HG03521 (cell line): ENCODE measurements at regions not wholly inside any gene's neighbourhood (a gene's known extent, or its start where the extent isn't known, plus 50 kb on each side); places are given as distances from the start of the nearest gene placed in this dataset.
"Not testable (repeated sequence)": the region's sequence is repeated elsewhere in the genome, so short reads cannot be mapped to it uniquely, and the experiment has no call there.

Source experiments
- ATAC-seq: cut with Tn5 transposase; IDR thresholded peaks from one replicate; pipeline ENCODE4 v1.9.1; 2021; ENCODE audit warnings: mild to moderate bottlenecking, moderate library complexity; ENCODE audit not compliant: unreplicated experiment

DNA sequence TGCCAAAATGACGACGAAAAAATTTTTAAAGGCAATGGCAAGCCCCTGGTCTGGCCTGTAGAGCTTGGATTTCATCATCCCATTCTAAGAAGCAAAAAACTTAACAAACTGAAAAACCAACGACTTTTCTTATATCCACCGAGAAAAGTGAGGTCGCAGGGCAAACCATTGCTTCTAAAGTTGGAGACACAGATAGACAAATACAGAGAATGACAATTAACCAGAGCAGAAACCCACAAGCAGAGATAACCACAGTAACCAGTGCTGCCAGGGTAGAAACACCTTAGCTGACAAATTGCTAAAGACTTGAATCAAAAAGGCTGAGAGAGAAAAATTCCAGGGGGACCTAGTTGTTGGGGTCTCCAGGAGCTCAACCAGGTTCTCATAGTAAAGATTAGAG lies 386.5 kb upstream of the SGO1 start:
- no peak for ATAC-seq

DNA sequence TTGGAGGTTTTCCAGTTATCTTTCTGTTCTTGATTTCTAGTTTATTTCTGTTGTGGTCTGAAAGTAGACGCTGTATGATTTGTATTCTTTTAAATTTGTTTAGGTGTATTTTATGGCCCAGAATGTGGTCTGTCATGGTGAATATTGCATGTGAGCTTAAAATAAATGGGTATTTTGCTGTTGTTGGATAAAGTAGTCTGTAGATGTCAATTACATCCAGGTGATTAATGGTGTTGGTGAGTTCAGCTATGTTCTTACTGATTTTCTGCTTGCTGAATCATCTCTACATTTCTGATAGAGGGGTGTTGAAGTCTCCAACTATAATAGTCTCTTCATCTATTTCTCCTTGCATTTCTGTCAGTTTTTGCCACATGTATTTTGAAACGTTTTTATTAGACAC lies 383.3 kb upstream of the SGO1 start:
- ATAC-seq = no peak

DNA sequence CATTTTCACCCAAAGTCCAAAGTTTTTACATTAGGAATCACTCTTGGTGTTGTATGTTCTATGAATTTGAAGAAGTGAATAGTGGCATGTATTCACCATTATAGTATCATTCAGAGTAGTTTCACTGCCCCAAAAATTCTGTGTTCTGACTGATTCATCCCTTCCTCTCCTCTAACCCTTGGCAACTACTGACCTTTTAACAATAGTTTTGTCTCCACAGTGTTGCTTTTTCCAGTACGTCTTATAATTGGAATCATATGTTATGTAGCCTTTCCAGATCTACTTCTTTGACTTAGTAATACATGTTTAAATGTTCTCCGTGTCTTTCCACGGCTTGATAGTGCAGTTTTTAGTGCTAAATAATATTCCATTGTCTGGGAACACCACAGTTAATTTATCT lies 379.0 kb upstream of the SGO1 start:
- no peak for ATAC-seq

DNA sequence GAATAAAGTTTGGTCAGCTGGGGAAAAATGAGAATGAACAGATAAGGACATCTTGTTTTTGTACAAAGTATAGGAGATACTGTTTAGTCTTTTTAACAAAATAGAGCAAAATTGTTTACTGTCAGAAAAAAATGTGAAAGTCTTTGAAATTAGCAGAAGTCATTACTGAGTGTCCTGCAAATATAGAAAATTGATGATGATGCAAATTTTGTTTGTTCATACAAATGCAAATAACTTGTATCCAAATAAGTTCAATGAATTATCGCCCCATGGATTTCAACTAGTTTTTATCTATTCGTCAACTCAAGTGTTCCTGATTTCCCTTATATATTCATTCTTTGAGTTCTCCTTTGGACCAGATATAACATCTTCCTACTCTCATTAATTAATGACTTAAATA lies 378.0 kb upstream of the SGO1 start:
- ATAC-seq = no peak

DNA sequence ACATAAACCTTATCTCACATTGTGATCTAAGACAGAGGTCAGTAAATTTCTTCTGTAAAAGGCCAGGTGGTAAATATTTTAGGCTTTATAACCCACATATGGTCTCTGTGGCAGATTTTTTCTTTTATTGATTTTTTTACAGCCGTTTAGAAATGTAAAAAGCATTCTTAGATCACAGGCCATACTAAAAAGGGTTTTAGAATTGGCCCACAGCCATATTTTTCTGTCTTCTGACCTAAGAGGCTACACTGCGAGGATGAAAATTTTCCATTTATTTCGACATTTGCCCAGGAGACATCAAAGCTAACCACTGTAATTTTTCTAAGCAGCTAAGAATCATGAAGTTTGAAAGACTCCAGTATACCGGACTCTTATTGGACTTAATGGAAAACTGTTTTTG lies 377.2 kb upstream of the SGO1 start:
- ATAC-seq = no peak

DNA sequence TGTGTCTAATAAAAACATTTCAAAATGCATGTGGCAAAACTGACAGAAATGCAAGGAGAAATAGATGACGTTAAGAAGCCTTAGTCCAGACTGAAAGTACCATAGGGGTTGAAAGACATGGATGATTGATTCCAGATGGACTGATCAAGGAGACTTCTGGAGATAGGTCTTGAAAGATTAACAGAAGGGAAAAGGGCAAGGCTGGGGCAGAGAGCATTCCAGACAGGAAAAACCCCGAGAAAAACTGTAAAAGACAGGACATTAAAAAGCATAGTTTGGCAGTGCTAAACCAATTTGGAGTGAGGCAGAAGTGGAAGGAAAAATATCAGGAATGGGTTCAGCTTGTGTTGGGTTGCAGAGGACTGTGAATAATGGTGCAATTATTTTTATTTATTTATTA lies 375.2 kb upstream of the SGO1 start:
- ATAC-seq = no peak

DNA sequence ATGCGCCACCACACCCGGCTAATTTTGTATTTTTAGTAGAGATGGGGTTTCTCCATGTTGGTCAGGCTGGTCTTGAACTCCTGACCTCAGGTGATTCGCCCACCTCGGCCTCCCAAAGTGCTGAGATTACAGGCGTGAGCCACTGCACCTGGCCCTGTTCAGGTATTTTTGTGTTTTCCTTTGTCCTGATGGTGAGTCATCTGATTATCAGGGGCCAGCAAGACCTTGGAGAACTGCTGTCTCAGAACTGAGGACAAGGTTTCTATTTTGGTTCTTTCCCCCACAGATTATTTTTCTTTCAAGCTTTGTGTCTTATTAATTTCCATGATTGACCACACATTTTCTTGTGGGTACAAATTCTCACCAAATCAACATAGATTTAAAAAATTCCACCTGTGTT lies 374.4 kb upstream of the SGO1 start:
- ATAC-seq = not testable (repeated sequence)

DNA sequence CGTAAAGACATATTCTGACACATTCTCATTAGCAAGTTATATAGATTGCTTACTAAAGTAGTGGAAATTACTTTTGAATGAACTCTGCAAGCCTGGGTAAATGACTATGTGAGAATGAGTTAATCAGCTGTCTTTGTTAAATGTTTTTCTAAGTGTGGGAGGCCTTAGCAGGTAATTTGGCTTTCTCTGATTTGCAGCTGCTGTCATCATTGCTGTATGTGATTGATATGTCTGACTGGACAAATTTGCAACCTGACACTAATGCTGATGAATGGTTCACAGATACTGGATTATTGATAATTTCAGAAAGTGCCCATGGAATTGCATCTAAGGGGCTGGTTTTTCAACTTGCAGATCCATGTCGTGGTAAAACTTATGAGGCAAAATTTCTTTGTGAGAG lies 372.2 kb upstream of the SGO1 start:
- no peak for ATAC-seq

DNA sequence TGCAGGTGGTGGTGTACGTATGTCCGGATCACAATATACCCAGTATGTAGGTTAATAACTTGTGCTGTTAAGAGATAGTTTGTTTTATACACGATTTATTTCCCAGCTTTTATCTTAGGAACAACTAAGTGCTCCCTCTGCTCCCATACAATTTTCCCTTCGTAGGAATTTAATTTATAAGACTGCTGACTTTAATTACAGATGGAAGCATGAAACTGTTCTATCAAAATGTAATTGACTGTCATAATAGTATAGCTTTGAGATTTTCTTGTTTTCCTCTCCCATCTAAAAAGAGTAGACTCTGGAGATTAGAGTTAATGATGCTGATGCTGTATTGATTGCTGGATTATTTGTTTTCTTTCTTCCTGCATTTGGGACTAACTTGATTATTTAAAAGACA lies 370.7 kb upstream of the SGO1 start:
- no peak for ATAC-seq

DNA sequence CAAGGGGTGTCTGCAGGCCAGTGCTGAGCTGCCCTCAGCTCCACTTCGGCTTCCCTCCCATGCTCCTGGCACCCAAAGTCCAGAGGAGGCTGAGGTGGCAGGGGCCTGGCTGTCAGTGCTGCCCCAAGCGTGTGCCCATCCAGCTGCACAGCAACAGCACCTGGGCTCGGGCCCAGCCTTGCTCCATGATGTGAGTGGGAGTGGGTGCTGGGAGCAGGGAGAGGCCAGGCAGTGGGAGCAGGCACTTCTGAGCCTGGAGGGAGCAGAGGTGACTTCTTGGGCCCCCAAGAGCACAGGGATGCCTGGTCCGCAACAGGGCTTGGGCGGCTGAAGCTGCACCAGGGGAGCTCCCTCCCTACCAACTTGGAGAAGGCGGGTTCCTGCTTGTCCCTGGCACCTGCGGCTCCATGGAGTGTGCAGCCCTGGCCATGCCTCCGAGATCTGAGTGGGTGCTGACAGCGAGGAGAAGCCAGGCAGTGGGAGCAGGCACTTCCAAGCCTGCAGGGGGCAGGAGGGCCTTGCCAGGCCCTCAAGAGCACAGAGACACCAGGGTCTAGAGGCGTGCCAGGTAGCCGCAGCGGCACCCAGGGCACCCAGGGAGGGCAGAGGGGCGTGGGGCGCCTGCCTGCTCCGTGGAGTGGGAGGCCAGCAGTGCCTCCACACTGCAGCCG lies 366.7 kb upstream of the SGO1 start:
- no peak for ATAC-seq

DNA sequence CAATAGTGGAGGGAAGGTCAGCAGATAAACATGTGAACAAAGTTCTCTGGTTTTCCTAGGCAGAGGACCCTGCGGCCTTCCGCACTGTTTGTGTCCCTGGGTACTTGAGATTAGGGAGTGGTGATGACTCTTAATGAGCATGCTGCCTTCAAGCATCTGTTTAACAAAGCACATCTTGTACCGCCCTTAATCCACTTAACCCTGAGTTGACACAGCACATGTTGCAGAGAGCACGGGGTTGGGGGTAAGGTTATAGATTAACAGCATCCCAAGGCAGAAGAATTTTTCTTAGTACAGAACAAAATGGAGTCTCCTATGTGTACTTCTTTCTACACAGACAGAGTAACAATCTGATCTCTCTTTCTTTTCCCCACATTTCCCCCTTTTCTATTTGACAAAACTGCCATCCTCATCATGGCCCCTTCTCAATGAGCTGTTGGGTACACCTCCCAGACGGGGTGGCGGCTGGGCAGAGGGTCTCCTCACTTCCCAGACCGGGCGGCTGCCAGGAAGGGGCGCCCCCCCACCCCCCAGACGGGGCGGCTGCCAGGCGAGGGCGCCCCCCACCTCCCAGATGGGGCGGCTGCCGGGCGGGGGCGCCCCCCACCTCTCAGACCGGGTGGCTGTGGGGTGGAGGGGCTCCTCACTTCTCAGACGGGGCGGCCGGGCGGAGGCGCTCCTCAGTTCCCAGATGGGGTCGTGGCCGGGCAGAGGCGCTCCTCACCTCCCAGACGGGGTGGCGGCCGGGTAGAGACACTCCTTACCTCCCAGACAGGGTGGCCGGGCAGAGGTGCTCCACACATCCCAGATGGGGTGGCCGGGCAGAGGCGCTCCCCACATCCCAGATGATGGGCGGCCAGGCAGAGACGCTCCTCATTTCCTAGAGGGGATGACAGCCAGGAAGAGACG lies 361.6 kb upstream of the SGO1 start:
- not testable (repeated sequence) for ATAC-seq

DNA sequence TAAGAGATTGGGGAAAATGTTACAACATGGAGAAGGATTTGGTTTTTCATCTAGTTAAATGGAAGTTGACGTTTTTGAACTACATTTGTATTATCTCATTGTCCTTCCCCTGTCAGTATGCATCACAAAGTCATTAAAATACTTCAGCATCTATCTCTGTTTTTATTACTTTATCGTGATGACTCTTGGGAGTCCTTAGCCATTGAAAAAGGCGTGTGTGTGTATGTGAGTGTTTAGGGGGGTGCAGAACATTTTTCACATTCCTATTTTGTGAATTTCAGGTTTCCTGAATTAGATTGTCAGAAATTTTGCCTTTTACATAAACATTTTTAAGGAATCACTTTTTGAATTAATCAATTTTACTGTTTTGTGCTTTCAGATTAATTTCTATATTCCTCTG lies 360.6 kb upstream of the SGO1 start:
- no peak for ATAC-seq

DNA sequence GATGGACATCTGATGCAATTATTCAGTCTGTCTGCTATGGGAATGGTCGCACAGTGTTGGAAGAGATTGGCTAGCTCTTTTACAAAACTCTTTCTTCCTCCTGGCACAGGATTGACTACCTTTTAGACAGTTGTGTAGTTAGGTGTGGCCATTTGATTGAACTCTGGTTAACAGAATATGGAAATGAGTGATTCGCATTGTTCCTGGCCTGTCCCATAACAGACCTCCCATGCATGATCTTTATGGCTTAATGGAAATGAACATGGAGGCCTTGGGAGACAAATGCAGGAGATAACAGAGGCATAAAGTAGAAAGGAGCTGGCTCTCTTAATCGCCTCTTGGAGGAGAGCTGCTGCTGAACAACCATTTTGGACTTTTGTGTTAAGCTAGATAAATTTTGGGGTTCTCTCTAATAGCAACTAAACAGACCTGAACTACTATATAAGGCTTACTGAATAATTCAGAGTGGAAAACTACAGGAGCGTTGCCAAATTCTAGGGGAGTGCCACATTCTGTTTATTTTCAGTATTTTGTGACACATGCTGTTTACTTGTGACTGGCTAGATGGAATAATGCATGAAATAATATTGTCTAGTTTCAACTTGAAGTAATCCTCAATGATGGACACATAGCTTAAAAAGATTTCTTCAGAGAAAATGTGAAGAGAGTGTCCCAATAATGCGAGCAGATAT lies 357.7 kb upstream of the SGO1 start:
- ATAC-seq = no peak

DNA sequence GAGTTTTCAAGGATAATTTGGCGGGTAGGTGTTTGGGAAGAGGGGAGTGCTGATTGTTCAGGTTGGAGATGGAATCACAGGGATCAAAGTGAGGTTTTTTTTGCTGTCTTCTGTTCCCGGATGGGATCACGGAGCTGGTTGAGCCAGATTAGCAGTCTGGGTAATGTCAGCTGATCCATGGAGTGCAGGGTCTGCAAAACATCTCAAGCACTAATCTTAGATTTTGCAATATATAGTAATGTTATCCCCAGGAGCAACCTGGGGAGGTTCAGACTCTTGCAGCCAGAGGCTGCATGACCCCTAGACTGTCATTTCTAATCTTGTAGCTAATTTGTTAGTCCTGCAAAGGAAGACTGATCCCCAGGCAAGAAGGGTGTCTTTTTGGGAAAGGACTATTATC lies 354.1 kb upstream of the SGO1 start:
- no peak for ATAC-seq

DNA sequence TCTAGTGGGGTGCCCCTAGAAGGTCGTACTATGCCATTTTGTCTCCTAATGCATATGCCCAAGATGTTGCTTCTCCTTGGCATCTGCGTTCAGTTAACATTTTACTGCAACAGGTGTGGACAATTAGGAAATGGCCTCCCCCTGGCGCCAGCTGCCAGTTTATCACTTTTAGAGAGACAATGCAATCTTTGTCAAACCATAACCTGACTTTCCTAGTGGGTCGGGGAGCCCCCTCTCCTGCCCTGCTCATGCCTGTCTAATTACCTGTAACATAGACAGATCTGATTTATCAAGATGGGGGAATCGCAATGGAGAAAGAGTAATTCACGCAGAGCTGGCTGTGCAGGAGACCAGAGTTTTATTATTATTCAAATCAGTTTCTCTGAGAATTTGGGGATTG lies 353.7 kb upstream of the SGO1 start:
- no peak for ATAC-seq

DNA sequence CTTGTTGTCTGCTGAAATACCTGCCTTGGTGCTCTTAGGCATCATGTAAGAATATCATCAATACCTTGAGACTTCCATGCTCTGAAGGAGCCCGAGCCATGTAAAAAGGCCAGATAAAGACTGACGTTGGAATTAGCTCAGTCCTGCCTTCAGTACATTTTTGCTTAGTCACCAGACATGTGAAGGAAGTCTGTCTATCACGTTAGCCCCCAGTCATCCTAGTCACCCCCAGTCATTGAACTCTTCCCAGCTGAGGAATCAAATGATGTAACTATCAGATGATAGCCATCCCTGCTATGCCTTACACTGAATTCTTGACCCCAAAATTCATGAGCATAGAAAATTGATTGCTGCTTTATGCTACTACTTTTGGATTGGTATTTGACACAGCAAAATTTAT lies 351.2 kb upstream of the SGO1 start:
- ATAC-seq = no peak

DNA sequence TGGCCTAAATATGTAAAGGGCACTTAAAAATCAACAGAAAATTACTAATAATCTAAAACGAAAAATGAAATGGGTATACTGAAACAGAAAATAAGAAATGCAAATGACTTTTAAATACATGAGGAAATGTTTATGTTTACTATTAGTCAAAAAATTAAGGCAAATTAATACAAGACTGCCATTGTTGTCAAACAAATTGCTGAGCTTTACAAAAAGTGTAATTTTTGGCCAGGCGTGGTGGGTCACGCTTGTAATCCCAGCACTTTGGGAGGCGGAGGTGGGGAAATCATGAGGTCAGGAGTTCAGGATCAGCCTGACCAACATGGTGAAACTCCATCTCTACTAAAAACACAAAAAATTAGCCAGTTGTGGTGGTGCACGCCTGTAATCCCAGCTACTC lies 343.9 kb upstream of the SGO1 start:
- ATAC-seq = no peak

DNA sequence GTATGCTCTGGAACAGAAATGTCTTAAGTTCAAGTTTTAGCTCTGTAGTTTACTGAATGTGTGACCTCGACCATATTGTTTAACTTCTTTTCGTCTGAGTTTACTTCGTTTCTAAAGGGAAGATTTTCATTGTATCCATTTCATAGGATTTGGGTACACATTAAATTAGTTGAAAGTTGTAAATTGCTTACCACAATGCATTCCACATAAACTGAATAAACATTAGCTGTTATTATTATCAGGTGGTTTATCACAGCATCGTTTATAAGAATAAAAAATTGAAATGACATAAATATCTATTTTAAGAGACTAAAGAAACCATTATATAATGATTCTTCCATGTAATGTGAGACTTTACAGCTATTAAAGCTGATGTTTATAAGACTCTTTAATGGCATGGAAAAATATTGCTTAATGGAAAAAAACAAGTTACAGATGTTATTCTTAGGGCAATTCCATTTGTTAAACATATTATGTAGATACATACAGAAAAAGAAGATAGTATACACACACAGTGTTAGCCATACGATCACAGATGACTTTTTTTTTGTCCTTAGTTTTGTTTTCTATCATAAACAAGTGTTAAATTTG lies 342.3 kb upstream of the SGO1 start:
- ATAC-seq = no peak

DNA sequence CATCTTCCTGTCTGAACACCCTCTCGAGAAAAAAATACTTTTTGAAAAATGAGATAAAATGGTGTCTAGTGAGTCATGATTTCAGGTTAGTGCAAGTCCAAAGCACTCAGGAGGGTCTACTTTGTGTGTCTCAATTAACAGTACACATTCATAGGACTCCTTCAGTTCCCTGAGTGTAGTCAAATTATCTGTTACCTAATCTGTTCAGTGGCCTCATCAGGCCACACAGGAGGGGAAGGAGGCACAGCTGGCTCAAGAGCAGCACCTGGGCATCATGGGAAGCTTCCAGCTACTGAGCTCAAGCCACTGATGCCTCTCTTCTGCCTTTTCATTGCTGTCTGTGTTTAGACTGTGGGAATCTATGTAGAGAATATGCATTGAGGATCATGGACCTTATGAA lies 341.4 kb upstream of the SGO1 start:
- no peak for ATAC-seq

DNA sequence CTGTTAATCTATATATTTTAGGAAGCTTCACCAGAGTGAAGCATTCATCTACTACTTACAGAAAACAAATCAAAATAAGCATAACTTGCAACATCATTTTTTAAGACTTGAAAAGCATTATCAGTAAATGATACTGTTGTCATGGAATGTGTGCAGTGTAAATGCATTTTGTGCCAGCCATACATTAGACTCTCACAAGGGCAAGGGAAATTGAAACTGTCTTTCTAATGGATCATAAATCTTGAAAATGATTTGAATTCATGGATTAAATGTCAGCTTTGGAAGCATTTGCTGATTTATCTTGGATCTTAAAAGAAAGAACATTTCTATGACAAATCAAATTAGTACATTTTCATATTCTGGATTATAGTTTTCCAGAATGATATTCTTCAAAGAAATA lies 338.3 kb upstream of the SGO1 start:
- no peak for ATAC-seq

DNA sequence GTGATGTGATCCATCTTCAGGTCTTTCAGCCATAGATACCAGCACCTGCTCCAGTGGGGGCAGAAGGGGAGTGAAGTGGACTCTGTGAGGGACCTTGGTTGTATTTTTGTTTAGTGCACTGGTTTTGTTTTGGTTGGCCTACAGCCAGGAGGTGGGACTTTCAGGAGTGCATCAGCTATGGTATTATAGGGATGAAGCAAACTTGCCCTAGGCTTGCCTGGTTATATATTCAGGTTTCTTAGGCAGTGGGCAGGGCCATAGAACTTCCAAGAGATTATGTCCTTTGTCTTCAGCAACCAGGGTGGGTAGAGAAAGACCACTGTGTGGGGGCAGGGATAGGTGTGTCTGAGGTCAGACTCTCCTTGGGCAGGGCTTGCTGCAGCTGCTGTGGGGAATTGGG lies 337.3 kb upstream of the SGO1 start:
- ATAC-seq = no peak

DNA sequence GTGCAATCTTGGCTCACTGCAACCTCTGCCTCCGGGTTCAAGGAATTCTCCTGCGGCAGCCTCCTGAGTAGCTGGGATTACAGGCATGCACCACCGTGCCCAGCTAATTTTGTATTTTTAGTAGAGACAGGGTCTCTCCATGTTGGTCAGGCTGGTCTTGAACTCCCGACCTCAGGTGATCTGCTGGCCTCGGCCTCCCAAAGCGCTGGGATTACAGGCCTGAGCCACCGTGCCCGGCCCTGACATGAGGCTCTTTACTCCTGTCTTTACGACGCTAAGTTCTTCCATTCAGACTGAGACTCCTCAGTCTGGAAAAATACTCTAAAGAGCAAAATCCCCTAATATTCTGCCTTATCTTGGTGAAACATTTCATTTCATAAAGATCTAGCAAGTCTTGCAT lies 331.3 kb upstream of the SGO1 start:
- ATAC-seq = not testable (repeated sequence)
